ENCODE measurements at regions not wholly inside any gene's neighbourhood (a gene's known extent, or its start where the extent isn't known, plus 50 kb on each side); places are given as distances from the start of the nearest gene placed in this dataset.

DNA sequence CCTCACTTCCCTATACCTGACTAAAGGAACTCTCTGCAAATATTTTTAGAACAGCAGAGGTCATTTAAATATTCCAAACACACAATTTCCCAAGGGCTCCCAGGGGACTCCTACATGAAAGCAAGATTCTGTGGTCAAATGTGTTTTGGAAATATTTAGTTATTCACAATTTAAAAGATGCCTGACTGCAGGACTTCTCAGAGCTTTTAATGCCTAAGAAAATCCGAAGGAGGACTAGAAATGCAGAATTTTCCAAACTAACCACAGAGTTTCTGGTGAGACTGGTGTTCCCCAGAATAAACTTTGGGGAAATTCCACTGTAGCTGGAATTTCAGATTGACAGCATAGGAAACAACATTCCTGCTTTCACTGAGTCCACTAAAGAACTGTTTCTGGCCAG lies 84.8 kb upstream of the MAP1LC3B2 start:
- no peak for TF ChIP-seq ZNF571 (tag by site-specific recombination; IDR thresholded peaks at IDR 0.05)
- TF ChIP-seq ZNF423 (tag by site-specific recombination; IDR thresholded peaks at IDR 0.05), result no peak
- TF ChIP-seq, protein P1, sequence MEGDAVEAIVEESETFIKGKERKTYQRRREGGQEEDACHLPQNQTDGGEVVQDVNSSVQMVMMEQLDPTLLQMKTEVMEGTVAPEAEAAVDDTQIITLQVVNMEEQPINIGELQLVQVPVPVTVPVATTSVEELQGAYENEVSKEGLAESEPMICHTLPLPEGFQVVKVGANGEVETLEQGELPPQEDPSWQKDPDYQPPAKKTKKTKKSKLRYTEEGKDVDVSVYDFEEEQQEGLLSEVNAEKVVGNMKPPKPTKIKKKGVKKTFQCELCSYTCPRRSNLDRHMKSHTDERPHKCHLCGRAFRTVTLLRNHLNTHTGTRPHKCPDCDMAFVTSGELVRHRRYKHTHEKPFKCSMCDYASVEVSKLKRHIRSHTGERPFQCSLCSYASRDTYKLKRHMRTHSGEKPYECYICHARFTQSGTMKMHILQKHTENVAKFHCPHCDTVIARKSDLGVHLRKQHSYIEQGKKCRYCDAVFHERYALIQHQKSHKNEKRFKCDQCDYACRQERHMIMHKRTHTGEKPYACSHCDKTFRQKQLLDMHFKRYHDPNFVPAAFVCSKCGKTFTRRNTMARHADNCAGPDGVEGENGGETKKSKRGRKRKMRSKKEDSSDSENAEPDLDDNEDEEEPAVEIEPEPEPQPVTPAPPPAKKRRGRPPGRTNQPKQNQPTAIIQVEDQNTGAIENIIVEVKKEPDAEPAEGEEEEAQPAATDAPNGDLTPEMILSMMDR (tag by site-specific recombination; IDR thresholded peaks at IDR 0.05), result no peak
- no peak for TF ChIP-seq ZNF670 (tag by site-specific recombination; IDR thresholded peaks at IDR 0.05; ENCODE audit: low read depth)
- no peak for TF ChIP-seq ZBTB21 (tag by site-specific recombination; IDR thresholded peaks at IDR 0.05)
- no peak for TF ChIP-seq ZNF76 (tag by site-specific recombination; IDR thresholded peaks at IDR 0.05; ENCODE audit: borderline replicate concordance, low read depth)
- no peak for TF ChIP-seq ZNF514 (tag by site-specific recombination; IDR thresholded peaks at IDR 0.05)
- no peak for TF ChIP-seq ZNF24 (tag by site-specific recombination; IDR thresholded peaks at IDR 0.05)
- TF ChIP-seq, protein P2, sequence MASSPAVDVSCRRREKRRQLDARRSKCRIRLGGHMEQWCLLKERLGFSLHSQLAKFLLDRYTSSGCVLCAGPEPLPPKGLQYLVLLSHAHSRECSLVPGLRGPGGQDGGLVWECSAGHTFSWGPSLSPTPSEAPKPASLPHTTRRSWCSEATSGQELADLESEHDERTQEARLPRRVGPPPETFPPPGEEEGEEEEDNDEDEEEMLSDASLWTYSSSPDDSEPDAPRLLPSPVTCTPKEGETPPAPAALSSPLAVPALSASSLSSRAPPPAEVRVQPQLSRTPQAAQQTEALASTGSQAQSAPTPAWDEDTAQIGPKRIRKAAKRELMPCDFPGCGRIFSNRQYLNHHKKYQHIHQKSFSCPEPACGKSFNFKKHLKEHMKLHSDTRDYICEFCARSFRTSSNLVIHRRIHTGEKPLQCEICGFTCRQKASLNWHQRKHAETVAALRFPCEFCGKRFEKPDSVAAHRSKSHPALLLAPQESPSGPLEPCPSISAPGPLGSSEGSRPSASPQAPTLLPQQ (tag by site-specific recombination; IDR thresholded peaks at IDR 0.05), result no peak
